ENCODE measurements at regions not wholly inside any gene's neighbourhood (a gene's known extent, or its start where the extent isn't known, plus 50 kb on each side); places are given as distances from the start of the nearest gene placed in this dataset.

DNA sequence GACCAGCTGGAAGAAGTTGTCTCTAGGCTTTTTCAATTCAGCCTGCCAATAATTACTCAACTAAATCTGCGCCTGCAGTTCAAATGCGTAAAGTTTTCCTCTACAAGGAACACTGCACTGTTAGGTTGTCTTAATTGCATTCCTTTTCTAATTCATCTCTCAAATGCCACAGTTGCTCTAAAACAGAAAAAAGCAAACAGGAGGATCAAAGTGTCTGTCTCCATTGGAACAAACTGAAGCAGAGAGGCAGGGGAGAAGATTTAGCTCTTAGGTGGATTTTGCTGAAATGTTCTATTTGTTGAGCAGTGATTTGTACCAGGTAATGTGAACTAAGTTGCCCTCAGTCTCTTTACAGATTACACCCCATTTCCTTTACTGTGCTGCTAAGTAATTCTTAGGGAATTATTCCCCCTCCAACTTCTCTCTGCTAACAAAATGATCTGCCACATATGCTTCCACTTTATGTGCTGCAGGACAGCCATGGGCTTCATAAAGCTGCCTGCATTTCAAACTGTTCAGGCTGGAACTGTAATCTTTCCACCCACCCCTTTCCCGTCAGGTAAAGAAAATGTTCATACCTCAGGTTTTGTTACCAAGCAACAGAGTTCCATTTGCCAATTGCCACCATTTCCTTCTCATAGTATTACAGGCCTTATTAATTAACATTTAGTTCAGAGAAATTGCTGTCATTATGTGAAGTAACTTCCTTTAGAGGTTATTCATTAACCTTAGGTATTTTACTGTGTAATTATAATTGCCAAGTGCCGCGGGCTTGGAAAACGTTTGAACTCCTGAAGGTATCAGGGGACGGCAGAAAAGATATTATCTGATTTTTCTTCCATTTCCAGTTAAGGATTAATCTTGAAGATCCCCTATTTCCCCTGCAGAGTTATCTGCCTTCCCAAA lies 149.3 kb downstream of the SPRY1 start:
- H3K27me3 Mint-ChIP-seq: no peaks in the 10 kb centered on the region
- H3K4me3 Mint-ChIP-seq: no peak overlapping the region
- no peaks in the 10 kb centered on the region for H3K4me1 Mint-ChIP-seq (ENCODE audit: low read depth)
- H3K36me3 Mint-ChIP-seq: peaks cover 2% of the 10 kb centered on the region
- no peak overlapping the region for H3K27ac Mint-ChIP-seq
- no peaks in the 10 kb centered on the region for H3K9me3 Mint-ChIP-seq (ENCODE audit: low read depth)

DNA sequence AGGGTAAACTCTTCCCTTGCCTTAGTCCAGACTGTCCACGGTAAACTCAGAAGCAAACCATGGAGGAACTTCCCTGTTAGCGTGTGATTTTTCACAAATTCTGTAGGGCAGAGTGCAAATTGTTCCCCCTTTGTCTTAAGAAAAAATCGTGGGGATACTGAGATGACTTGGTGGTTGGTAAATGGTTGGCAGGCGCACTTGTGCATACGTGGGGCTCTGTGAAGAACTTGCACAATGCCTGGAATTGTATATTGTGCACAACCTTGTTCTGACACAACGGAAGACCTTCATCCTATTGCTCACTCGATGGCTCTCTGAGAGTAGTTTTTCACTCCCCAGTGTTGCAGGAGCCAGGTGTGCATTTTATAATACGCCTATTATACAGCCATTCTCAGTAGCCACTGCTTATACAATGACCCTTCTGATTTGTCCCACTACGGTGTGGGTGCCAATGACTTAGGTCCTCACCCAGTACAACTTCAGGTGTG lies 150.0 kb downstream of the SPRY1 start:
- Mint-ChIP-seq H3K9me3 (ENCODE audit: low read depth) (no peaks in the 10 kb centered on the region), H3K4me1 (ENCODE audit: low read depth) (no peaks in the 10 kb centered on the region), H3K36me3 (peaks cover 2% of the 10 kb centered on the region), H3K27me3 (no peaks in the 10 kb centered on the region), H3K27ac (no peak overlapping the region), H3K4me3 (no peak overlapping the region)

DNA sequence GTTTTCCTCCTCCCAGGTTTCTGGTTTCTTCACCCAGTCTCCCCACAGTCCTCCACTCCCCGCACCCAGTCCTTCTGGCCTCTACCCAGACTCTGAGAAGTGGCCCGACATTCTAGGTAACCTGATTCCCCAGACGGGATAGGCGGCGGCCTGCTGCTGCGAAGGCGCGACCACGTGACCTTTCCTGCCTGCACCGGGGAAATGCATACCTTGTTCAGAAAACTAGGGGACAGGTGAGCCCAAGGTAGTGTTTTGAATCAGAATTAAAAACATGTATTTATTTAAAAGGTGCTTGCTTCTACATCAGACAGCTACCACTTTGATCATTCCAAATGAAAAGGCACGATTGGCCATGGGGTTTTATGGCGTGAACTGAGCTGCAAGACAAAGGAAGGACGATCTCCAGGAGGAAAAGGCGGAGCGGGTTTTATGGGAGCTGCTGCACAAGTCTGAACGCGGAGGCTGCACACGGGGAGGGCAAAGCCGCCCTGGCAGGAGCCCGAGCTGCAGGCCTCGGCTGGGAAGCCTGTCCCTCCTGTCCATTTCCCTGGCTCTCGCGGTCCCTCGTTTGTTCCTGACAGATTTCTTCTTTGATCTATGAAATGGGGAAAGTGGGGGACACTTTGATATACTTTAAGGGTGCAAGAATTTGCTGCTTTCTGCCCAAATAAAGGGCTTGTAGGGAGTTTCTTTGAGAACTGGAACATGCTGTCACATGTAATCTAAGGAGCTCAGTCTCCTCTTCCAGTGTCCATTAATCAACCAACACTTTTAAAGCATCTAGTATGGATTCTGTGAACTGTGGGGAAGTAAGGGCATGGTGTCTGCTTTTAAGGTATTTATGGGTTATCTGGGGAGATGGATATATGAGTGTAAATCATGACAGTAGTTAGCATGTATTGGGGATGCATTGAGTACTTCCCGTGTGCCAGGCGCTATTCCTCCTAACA lies 150.9 kb downstream of the SPRY1 start:
- Mint-ChIP-seq H3K4me1 (ENCODE audit: low read depth) (no peaks in the 10 kb centered on the region), H3K27ac (no peak overlapping the region), H3K4me3 (no peak overlapping the region), H3K9me3 (ENCODE audit: low read depth) (no peaks in the 10 kb centered on the region), H3K27me3 (no peaks in the 10 kb centered on the region), H3K36me3 (peaks cover 2% of the 10 kb centered on the region)

DNA sequence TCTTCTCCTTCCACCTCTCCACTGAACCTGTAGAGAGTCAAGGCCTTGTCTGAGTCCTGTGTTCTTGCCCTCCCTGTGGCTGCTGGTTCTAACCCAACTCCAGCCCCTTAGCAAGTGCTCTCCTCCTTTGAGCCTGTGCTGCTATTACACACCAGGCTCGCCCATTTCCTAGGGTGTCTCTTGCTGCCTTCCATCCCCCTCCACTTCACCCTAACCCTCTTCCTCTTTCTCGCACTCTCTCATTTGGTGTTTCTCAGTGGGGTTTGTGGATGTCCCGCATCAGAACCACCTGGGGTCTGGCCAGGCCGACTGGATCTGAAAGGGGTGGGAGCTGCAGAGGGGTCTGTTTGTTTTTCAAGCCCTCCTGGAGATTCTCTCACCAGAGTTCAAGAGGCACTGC lies 156.7 kb downstream of the SPRY1 start:
- Mint-ChIP-seq H3K4me1 (ENCODE audit: low read depth) (no peaks in the 10 kb centered on the region), H3K4me3 (no peak overlapping the region), H3K9me3 (ENCODE audit: low read depth) (no peaks in the 10 kb centered on the region), H3K36me3 (peaks cover 2% of the 10 kb centered on the region), H3K27ac (no peak overlapping the region), H3K27me3 (no peaks in the 10 kb centered on the region)

DNA sequence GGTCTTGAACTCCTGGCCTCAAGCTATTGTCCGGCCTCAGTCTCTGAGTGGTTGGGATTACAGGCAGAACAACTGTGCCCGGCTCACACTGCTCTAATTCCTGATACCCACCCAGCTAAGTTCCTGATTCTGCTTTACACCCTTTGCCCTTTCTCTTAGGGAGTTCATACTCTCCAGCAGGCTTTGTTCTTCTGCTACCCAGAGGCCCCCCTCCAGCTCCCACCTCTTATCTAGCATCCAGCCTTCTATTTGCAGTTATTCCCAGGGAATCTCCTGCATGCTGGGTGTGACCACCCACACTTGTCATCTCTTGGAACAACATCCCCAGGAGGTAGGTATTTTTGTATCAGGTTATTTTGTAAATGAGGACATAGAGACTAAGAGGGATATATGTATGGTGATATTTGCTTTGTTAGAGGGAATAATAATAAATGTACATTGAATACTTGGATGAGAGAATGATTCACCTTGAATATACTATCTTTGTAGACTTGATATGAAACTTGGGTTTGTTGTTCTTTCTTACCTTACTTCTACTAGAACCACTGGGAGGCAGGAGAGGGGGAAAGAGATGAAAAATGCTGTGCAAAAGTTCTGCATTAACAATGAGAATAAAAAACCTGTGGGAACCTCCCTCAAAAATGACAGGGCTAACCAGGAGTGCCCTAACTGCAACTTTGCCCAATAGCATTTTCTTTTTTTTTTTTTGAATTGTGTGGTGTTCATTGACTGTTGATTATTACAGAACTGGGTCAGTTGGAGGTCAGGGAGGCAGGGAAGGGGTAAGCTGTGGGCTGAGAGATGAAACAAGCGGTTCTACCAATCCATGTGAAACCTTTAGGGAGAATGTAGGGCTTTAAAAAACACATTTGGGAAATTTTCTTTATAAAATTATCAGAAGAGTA lies 157.4 kb downstream of the SPRY1 start:
- Mint-ChIP-seq H3K4me1 (ENCODE audit: low read depth) (no peaks in the 10 kb centered on the region), H3K27me3 (no peaks in the 10 kb centered on the region), H3K27ac (no peak overlapping the region), H3K4me3 (no peak overlapping the region), H3K36me3 (peaks cover 2% of the 10 kb centered on the region), H3K9me3 (ENCODE audit: low read depth) (no peaks in the 10 kb centered on the region)

DNA sequence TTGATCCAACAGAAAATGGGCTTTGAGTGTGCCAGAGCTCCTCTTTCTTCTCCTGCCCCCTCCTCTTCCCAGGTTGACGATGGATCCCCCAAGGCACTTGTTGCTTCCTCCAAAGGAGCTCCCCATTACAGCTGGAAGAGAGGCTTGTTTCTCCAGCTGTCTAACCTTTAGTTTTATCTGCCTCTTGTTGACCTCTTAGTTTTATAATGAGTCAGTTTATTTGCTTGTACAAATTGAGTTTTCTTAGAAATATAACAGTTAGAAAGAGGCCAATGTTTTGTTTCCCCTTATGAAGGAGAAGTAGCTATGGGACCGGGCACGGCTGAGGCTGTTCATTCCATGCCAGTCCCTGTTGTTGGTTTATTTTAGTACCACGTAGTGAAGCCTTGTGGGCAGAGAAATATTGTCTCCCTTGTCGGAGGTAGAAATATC lies 158.2 kb downstream of the SPRY1 start:
- Mint-ChIP-seq H3K27ac (no peak overlapping the region), H3K27me3 (no peaks in the 10 kb centered on the region), H3K4me1 (ENCODE audit: low read depth) (no peaks in the 10 kb centered on the region), H3K4me3 (no peak overlapping the region), H3K36me3 (peaks cover under 1% of the 10 kb centered on the region), H3K9me3 (ENCODE audit: low read depth) (no peaks in the 10 kb centered on the region)

DNA sequence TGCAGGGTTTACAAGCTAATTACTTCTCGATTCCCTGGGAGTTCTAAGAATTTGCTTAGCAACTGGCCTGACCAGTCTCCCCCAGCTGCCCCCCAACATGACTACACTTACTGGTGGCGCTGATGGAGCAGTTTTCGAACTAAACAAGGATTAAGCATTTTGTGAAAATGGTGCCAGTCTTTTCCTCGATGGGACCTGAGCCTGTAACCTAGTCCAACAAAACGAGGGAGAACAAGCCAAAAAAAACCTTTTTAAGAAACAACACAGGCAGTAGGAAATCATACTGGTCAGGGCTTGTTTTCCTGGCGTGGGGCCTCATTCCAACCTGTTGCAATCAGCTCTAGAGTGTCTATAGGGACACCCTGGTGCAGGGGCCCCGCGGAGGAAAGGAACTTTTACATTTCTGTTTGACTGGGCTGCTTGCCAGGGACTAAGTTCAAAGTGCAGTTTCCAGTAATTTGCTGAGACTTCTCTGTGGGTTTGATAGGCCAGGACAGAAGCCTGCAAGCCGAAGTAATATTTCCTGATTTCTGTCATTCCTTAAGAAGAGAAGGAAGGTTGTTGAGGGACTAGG lies 158.7 kb downstream of the SPRY1 start:
- H3K9me3 Mint-ChIP-seq (ENCODE audit: low read depth): no peaks in the 10 kb centered on the region
- H3K4me1 Mint-ChIP-seq (ENCODE audit: low read depth): no peaks in the 10 kb centered on the region
- H3K36me3 Mint-ChIP-seq: no peaks in the 10 kb centered on the region
- H3K27me3 Mint-ChIP-seq: peaks cover 1% of the 10 kb centered on the region
- no peak overlapping the region for H3K27ac Mint-ChIP-seq
- no peak overlapping the region for H3K4me3 Mint-ChIP-seq

DNA sequence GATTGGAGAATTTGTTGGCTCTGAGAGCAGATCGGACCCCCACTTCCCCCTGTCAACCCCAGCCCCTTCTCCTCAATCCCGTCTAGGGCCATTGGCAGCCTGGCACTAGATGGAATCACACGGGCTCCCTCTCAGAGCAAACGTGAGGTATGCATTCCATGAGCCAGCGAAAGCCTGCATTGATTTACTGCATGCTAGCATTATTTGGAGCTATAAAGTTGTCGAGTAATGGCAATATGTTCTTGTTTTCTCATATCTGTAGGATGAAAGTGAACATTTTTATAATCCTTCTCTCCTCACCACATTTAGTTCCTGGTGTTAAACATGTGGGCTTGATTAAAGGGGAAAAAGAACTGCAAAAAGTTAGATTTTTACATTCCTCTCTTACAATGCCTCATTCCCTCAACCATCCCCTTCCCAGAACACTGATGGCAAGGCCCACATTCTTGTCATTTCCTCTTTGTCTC lies 159.2 kb downstream of the SPRY1 start:
- Mint-ChIP-seq H3K27me3 (peaks cover 1% of the 10 kb centered on the region), H3K9me3 (ENCODE audit: low read depth) (no peaks in the 10 kb centered on the region), H3K4me1 (ENCODE audit: low read depth) (no peaks in the 10 kb centered on the region), H3K27ac (no peak overlapping the region), H3K36me3 (no peaks in the 10 kb centered on the region), H3K4me3 (no peak overlapping the region)

DNA sequence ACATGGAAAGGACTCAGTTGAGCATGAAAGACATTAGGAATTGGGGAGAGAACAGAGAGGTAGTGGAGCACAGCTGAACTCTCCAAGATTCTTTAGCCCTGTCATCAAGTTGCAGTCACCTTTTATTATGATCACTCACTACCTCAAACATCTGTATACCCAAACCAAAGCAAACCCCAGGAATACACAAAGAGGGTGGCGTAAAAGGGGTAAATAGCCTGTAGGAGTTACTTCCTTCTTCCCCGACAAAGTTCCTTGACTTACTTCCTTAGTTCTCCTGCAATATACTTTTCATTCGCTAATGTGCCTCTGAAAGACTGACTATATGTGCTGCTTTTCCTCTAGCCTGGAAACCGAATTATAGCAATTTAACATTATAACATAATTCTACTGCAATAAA lies 159.9 kb downstream of the SPRY1 start:
- Mint-ChIP-seq H3K4me1 (ENCODE audit: low read depth) (no peaks in the 10 kb centered on the region), H3K4me3 (no peak overlapping the region), H3K9me3 (ENCODE audit: low read depth) (no peaks in the 10 kb centered on the region), H3K36me3 (no peaks in the 10 kb centered on the region), H3K27ac (no peak overlapping the region), H3K27me3 (peaks cover 1% of the 10 kb centered on the region)

DNA sequence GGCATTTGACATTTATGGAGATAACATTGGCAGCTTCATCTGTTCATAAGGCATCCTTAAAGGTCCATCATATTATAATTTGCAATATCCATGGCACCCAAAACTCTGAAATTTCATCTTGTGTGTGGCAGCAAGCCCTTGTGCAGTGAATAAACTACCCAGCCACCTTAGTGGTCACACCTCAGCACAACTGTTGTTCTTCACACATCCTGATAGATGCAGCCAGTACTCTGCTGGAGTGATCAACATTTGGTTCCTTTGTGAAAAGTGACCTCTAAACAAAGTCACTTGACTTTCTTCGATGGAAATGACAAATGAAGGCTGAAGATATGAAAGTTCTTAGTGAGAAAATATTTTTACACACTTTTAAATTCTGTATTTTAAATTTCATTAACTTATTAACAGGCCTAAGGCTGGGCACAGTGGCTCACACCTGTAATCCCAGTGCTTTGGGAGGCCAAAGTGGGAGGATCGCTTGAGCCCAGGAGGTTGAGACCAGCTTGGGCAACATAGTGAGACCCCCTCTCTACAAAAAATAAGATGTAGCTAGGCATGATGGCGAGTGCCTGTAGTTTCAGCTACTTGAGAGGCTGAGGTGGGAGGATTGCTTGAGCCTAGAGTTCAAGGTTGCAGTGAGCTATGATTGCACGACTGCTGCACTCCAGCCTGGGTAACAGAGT lies 161.4 kb downstream of the SPRY1 start:
- Mint-ChIP-seq H3K27ac (no peak overlapping the region), H3K27me3 (peaks cover 2% of the 10 kb centered on the region), H3K4me1 (ENCODE audit: low read depth) (no peaks in the 10 kb centered on the region), H3K9me3 (ENCODE audit: low read depth) (no peaks in the 10 kb centered on the region), H3K4me3 (no peak overlapping the region), H3K36me3 (no peaks in the 10 kb centered on the region)

DNA sequence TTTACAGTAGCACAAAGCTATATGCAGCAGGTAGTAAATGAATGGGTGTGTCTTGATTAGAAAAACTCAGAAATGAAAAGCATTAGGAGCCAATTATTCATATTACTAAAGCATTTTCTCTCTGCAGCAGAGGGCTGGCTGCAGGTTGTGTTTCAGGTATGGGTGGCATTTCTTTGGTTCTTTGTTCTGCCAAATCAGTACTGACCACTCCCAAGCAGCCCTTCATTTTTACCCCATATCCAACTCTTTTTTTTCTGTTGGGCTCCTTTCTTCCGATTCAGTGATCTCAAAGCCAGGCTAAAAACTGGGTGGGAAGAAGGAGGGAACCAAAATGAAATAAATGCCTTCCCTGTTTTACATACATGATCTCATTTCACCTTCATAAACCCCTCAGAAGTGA lies 162.3 kb downstream of the SPRY1 start:
- no peak overlapping the region for H3K27ac Mint-ChIP-seq
- H3K4me3 Mint-ChIP-seq: no peak overlapping the region
- no peaks in the 10 kb centered on the region for H3K36me3 Mint-ChIP-seq
- H3K9me3 Mint-ChIP-seq (ENCODE audit: low read depth): no peaks in the 10 kb centered on the region
- H3K4me1 Mint-ChIP-seq (ENCODE audit: low read depth): no peaks in the 10 kb centered on the region
- peaks cover 3% of the 10 kb centered on the region for H3K27me3 Mint-ChIP-seq

DNA sequence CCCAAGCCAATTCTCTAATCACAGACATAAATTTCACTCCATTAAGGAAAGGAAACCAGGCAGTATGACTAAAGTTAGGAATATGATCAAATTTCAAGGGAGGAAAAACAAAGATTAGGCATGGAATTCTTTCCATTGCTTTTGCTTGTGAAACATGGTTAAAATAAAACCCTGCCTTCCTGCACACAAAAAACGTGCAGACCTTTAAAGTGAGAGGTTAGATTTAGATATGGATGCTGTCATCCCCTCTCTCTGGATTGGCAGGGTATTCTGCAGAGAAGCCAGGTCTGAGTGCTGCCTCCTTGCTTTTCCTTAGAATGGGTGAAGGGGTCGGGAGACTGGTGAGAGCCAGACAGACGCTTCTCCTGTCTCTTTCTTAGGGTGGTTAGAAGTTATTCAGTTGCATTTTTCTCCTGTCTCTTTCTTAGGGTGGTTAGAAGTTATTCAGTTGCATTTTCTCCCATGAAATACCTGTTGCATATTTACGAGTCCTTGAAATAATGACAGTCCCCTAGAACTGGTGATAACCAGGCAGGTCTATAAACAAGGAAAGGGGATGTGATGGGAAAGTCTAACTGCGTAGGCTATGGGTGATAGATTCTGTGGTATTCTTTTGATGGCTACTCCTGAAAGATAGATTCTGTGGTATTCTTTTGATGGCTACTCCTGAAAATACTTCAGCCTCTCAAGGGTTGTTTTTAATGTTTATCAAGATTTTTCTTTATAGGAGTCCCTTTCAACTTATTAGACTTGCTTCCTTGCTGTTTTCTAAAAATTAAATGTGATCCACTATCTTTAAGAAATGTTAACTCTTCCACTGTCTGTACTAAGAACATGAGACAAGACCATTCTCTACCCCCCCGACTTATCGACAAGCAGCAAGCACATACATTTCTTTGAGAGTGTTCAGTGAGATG lies 163.6 kb downstream of the SPRY1 start:
- Mint-ChIP-seq H3K9me3 (ENCODE audit: low read depth) (no peaks in the 10 kb centered on the region), H3K36me3 (no peaks in the 10 kb centered on the region), H3K4me1 (ENCODE audit: low read depth) (peaks cover 5% of the 10 kb centered on the region), H3K27ac (no peak overlapping the region), H3K4me3 (no peak overlapping the region), H3K27me3 (peaks cover 3% of the 10 kb centered on the region)

DNA sequence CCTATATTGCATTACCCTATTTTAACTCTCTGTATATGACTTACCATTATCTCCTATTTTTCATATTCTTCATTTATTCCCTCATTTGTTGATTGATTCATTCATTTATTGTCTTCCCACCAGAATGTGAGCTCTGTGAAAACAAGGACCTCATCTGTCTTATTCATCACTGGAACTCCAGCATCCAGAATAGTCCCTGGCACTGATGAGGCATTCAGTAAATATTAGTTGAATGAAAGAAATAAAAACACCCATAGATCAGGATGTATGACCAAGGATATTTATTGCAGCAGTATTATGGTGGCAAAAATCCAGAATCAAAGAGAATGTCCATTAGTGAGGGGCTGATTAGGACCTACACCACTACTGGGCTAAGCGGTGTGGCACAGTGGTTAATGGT lies 164.9 kb downstream of the SPRY1 start:
- no peak overlapping the region for H3K4me3 Mint-ChIP-seq
- peaks cover 3% of the 10 kb centered on the region for H3K27me3 Mint-ChIP-seq
- no peak overlapping the region for H3K27ac Mint-ChIP-seq
- no peaks in the 10 kb centered on the region for H3K36me3 Mint-ChIP-seq
- peaks cover 5% of the 10 kb centered on the region for H3K4me1 Mint-ChIP-seq (ENCODE audit: low read depth)
- no peaks in the 10 kb centered on the region for H3K9me3 Mint-ChIP-seq (ENCODE audit: low read depth)

Data from activated naive CD8-positive, alpha-beta T cell (primary cell).